ENCODE measurements at regions not wholly inside any gene's neighbourhood (a gene's known extent, or its start where the extent isn't known, plus 50 kb on each side); places are given as distances from the start of the nearest gene placed in this dataset.

DNA sequence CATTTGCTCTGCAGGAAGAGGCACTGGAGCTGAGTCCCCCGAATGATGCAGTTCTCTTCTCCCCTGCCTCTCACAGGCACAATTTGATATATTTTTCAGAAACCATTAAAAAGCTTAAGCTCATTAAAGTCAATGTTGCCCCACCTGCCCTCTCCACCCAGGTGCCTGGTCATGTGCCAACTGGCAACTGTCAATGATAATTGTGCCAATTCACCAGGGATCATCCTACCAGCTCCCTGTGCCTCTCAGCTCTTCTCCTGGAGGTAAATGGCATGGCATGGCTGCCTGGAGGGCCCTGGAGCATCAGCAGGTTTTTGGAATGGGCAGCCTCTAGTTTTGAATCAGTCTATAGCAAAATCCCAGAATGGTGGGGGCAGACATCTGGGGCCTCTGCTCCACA is 279.6 kb upstream of the ID2 start:
- no peak overlapping the region for H3K4me3 ChIP-seq (ENCODE audit: low read depth, low read length)
- TF ChIP-seq, protein P1, sequence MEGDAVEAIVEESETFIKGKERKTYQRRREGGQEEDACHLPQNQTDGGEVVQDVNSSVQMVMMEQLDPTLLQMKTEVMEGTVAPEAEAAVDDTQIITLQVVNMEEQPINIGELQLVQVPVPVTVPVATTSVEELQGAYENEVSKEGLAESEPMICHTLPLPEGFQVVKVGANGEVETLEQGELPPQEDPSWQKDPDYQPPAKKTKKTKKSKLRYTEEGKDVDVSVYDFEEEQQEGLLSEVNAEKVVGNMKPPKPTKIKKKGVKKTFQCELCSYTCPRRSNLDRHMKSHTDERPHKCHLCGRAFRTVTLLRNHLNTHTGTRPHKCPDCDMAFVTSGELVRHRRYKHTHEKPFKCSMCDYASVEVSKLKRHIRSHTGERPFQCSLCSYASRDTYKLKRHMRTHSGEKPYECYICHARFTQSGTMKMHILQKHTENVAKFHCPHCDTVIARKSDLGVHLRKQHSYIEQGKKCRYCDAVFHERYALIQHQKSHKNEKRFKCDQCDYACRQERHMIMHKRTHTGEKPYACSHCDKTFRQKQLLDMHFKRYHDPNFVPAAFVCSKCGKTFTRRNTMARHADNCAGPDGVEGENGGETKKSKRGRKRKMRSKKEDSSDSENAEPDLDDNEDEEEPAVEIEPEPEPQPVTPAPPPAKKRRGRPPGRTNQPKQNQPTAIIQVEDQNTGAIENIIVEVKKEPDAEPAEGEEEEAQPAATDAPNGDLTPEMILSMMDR (IDR thresholded peaks at IDR 0.05; ENCODE audit: control insufficient read depth, extremely low read depth, insufficient read depth): no peak
- no peak for DNase-seq (ENCODE audit: low read depth)

DNA sequence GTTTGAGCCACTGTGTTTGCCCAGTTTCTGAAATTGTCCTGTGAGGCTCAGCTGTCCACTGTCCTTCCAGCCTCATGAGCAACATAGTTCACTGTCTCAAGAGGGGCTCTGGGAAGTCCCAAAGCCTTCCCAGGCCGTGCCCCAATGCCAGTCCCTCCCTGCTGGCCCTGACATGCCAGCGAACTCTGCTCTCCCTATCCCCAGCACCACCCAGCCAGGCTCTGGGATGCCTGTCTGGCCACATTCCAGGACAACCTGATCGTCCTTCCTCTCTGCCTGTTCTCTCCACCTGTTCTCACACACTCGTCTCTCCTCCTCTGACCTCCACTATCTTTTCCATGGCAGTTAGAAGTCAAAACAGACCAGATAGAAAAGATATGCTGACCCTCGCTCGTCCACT is 278.0 kb upstream of the ID2 start:
- TF ChIP-seq, protein P1 (IDR thresholded peaks at IDR 0.05; ENCODE audit: control insufficient read depth, extremely low read depth, insufficient read depth): no peak
- DNase-seq (ENCODE audit: low read depth): no peak
- no peak overlapping the region for H3K4me3 ChIP-seq (ENCODE audit: low read depth, low read length)

DNA sequence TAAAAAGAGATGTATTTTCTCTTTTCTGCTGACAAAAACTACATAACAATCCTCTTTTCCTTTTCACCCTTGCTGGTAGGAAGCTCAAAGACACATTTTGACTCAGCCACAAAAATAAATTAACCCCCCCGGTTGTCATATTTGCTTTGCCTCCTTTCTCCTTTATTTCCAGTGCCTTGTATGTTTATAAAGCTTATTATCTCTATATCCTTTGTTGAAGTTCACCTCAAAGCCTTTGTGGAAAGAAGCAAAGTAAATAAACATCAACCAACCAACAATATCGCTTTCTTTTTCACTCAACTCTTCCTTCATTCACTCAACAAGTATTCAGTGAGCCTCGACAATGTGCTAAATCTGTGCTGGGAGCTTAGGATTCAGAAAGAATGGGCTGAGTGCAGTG is 276.5 kb upstream of the ID2 start:
- TF ChIP-seq, protein P1 (IDR thresholded peaks at IDR 0.05; ENCODE audit: control insufficient read depth, extremely low read depth, insufficient read depth): no peak
- H3K4me3 ChIP-seq (ENCODE audit: low read depth, low read length): no peak overlapping the region
- DNase-seq (ENCODE audit: low read depth): no peak

DNA sequence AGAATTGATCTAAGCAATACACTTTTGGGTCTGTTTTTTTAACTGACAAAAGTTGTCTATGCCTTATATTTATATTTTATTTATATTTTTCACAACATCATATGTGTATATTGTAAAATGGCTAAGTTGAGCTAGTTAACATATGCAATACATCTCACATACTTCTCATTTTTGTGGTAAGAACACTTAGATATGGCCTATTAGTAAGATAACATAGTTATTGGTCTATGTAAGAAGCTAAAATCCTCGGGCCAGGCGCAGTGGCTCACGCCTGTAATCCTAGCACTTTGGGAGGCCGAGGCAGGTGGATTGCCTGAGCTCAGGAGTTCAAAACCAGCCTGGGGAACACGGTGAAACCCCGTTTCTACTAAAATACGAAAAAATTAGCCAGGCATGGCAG is 275.6 kb upstream of the ID2 start:
- no peak overlapping the region for H3K4me3 ChIP-seq (ENCODE audit: low read depth, low read length)
- TF ChIP-seq, protein P1 (IDR thresholded peaks at IDR 0.05; ENCODE audit: control insufficient read depth, extremely low read depth, insufficient read depth): no peak
- DNase-seq (ENCODE audit: low read depth): no peak

DNA sequence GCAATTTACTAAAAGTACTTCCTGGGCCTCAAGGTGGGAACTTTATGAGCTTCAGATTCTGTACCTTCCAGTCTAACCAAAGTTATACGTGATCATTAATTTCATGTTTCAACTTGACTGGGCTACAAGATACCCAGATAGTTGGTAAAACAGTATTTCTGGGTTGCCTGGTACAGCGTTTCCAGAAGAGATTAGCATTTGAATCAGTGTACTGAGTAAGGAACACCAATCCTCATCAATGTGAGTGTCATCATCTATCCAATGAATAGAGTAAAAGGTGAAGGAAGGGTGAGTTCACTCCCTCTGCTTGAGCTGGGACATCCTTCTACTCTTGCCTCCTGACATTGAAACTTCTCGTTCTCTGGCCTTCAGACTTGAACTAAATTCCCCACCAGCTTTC is 274.5 kb upstream of the ID2 start:
- no peak overlapping the region for H3K4me3 ChIP-seq (ENCODE audit: low read depth, low read length)
- TF ChIP-seq, protein P1 (IDR thresholded peaks at IDR 0.05; ENCODE audit: control insufficient read depth, extremely low read depth, insufficient read depth): no peak
- no peak for DNase-seq (ENCODE audit: low read depth)

DNA sequence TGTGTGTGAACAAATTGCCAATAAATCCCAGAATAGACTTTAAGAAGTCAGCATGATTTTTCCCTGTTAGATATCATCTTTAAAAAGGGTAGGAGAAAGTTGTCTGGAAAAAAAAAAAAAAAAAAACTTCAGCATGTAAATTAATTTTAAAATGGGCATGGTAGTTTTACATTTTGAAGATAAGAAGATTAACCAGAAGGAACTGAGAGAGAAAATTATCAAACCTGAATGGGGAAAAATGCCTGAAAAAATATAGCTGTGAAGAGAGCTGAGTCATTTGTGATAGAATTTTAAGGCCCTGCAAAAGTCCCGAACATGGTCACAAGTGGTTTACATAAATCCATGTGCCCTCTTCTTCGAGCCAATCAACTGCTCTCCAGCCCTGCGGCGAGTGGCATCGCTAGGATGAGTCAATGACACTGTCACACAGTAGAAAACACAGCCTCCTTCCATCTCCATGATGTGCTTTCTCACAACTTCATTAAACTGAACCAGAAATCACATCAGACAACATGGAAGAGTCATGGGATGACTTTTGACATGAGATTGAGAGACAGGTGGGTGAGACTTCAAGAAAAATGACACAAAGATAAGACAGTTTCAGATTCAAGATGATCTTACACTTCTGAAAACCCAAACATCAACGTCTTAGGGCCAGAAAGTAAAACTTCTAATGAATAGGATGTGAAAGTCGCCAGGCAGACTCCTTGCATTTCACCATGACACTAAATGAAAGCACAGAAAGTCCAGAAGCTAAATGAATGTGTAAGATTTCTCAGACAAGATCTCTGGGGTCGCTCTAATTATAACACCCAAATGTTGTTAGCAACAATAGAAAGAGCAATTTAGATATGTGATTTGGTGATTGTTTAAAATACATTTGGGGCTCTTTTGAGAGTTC is 273.0 kb upstream of the ID2 start:
- no peak overlapping the region for H3K4me3 ChIP-seq (ENCODE audit: low read depth, low read length)
- DNase-seq (ENCODE audit: low read depth): no peak
- TF ChIP-seq, protein P1 (IDR thresholded peaks at IDR 0.05; ENCODE audit: control insufficient read depth, extremely low read depth, insufficient read depth): no peak
